ENCODE measurements at regions not wholly inside any gene's neighbourhood (a gene's known extent, or its start where the extent isn't known, plus 50 kb on each side); places are given as distances from the start of the nearest gene placed in this dataset.

DNA sequence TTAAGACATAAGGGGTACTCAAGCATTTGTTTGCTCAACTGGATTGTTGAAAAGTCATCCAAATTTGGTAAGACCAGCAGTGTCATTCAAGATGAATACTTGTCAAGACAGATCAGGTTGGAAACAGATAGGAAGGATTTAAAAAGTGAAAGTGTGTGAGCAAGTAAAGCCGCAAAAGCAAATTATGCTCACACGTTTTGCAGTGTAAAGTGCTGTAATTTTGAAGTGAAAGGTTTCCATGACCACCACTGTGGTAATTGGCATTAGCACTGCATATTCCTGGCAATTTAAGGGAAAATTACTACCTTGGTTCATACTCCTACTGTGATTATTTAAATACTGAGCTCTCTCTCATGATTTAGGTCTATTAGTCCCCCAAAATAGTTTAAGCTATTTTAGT, 704.1 kb upstream of the CCDC179 start:
- no peak for DNase-seq (ENCODE audit: low read depth)
- no peak overlapping the region for H3K4me3 ChIP-seq (ENCODE audit: low read depth, low read length)
- TF ChIP-seq, protein P1, sequence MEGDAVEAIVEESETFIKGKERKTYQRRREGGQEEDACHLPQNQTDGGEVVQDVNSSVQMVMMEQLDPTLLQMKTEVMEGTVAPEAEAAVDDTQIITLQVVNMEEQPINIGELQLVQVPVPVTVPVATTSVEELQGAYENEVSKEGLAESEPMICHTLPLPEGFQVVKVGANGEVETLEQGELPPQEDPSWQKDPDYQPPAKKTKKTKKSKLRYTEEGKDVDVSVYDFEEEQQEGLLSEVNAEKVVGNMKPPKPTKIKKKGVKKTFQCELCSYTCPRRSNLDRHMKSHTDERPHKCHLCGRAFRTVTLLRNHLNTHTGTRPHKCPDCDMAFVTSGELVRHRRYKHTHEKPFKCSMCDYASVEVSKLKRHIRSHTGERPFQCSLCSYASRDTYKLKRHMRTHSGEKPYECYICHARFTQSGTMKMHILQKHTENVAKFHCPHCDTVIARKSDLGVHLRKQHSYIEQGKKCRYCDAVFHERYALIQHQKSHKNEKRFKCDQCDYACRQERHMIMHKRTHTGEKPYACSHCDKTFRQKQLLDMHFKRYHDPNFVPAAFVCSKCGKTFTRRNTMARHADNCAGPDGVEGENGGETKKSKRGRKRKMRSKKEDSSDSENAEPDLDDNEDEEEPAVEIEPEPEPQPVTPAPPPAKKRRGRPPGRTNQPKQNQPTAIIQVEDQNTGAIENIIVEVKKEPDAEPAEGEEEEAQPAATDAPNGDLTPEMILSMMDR (IDR thresholded peaks at IDR 0.05; ENCODE audit: insufficient read depth, low read length), result no peak

DNA sequence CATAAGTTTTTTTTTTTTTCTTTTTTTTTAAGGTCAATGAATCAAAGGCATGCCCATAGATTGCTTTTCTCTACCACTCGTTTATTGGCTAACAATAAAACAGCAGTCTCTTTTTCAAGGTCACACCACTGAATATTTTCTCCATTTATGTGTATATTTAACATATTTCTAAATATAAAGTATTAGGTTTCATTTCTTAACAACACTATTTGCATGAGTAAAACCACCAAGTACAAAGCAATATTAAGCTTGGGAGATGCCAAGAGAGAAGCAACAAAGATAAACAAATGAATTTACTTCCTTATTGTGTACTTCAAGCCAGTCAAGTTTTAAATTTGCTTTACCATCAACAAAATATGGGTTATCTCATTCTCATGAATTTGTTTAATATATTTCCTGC, 708.9 kb upstream of the CCDC179 start:
- TF ChIP-seq, protein P1 (IDR thresholded peaks at IDR 0.05; ENCODE audit: insufficient read depth, low read length), result no peak
- no peak for DNase-seq (ENCODE audit: low read depth)
- H3K4me3 ChIP-seq (ENCODE audit: low read depth, low read length), result no peak overlapping the region

GRCh38 chr11:23569547-23569946, 709.3 kb upstream of the CCDC179 start:
- DNase-seq (ENCODE audit: low read depth), result no peak
- TF ChIP-seq, protein P1 (IDR thresholded peaks at IDR 0.05; ENCODE audit: insufficient read depth, low read length), result no peak
- H3K4me3 ChIP-seq (ENCODE audit: low read depth, low read length), result no peak overlapping the region

- no peak overlapping the region for H3K4me3 ChIP-seq (ENCODE audit: low read depth, low read length)
- TF ChIP-seq, protein P1 (IDR thresholded peaks at IDR 0.05; ENCODE audit: insufficient read depth, low read length), result no peak
- peak; percentile 46 for DNase-seq (ENCODE audit: low read depth)
These were observed 710.6 kb upstream of the CCDC179 start for GRCh38 chr11:23570828-23571227.

DNA sequence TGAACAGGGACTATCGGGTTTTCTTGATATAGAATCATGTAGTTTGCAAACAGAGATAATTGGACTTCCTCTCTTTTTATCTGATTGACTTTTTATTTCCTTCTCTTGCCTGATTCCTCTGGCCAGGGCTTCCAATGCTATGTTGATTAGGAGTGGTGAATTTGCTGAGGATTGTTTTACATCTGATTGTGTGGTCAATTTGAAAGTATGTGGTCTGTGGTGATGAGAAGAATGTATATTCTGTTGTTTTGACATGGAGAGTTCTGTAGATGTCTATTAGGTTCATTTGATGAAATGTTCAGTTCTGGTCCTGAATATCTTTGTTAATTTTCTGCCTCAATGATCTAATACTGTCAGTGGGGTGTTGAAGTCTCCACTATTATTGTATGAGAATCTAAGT, 713.2 kb upstream of the CCDC179 start:
- DNase-seq (ENCODE audit: low read depth), result no peak
- TF ChIP-seq, protein P1 (IDR thresholded peaks at IDR 0.05; ENCODE audit: insufficient read depth, low read length), result no peak
- no peak overlapping the region for H3K4me3 ChIP-seq (ENCODE audit: low read depth, low read length)

- no peak for DNase-seq (ENCODE audit: low read depth)
- TF ChIP-seq, protein P1 (IDR thresholded peaks at IDR 0.05; ENCODE audit: insufficient read depth, low read length), result no peak
- H3K4me3 ChIP-seq (ENCODE audit: low read depth, low read length), result no peak overlapping the region
These were observed 713.9 kb upstream of the CCDC179 start for GRCh38 chr11:23574149-23574548.

GRCh38 chr11:23577296-23577695, 717.0 kb upstream of the CCDC179 start:
- TF ChIP-seq, protein P1 (IDR thresholded peaks at IDR 0.05; ENCODE audit: insufficient read depth, low read length), result no peak
- DNase-seq (ENCODE audit: low read depth), result no peak
- H3K4me3 ChIP-seq (ENCODE audit: low read depth, low read length), result no peak overlapping the region

Measured in fibroblast of the aortic adventitia (primary cell).